Heart right ventricle (tissue), 16 donors: ENCODE measurements at regions not wholly inside any gene's neighbourhood (a gene's known extent, or its start where the extent isn't known, plus 50 kb on each side); places are given as distances from the start of the nearest gene placed in this dataset.

ENCODE experiments used
- ATAC-seq, 8 donors: fragments of 200-7000 bp; cut with Tn5 transposase; one replicate each; pipeline ENCODE4 v1.9.1; 2020; ENCODE audit warnings: mild to moderate bottlenecking in 8 of 8, moderate library complexity in 8 of 8, moderate number of reproducible peaks in 1 of 8
- DNase-seq, 2 donors: peaks; one replicate each; pipeline ENCODE4 v3.0.0-alpha.2; 2020
- H3K27ac ChIP-seq, 10 donors: fragments of 200-600 bp; sonication (generic) in 2 of 10; one replicate each; pipeline versions ENCODE4 v1.5.0 to v1.8.0; 2020 to 2022; ENCODE audit warnings: mild to moderate bottlenecking in 3 of 10
- H3K27me3 ChIP-seq, 7 donors: fragments of 200-600 bp; one replicate each; pipeline ENCODE4 v1.8.0; 2021 to 2022; ENCODE audit warnings: mild to moderate bottlenecking in 2 of 7
- H3K36me3 ChIP-seq, 9 donors: fragments of 200-600 bp; sonication (generic) in 1 of 9; one replicate each; pipeline versions ENCODE4 v1.5.0 to v1.8.0; 2020 to 2022; ENCODE audit warnings: mild to moderate bottlenecking in 2 of 9
- H3K4me1 ChIP-seq, 9 donors: fragments of 200-600 bp; sonication (generic) in 1 of 9; one replicate each; pipeline versions ENCODE4 v1.5.0 to v1.8.0; 2020 to 2022; ENCODE audit warnings: mild to moderate bottlenecking in 4 of 9
- H3K4me3 ChIP-seq, 10 donors: fragments of 200-600 bp; sonication (generic) in 2 of 10; one replicate each; pipeline versions ENCODE4 v1.5.0 to v1.8.0; 2020 to 2022; ENCODE audit warnings: mild to moderate bottlenecking in 7 of 10, moderate library complexity in 2 of 10
- H3K9me3 ChIP-seq, 11 donors: fragments of 200-600 bp in 10 of 11; sonication (generic) in 2 of 11; one replicate each; pipeline versions ENCODE4 v1.5.0 to v1.8.0; 2013 to 2022; ENCODE audit warnings: mild to moderate bottlenecking in 2 of 11, control low read depth in 1 of 11, moderate library complexity in 1 of 11
- WGBS, 2 donors: extraction: QIAGEN DNeasy Blood & Tissue Kit; methylation state at CpG; one replicate each; pipeline ENCODE4 v1.1.7; 2013; ENCODE audit warnings: inconsistent platforms in 1 of 2; 5-methylcytosine and 5-hydroxymethylcytosine counted together
- intact Hi-C, 10 donors: fragments of 100-400 bp; cut with DNase I; formaldehyde crosslinking; loops; one replicate each; pipeline versions ENCODE4 v1.11.1 to v1.14.2; 2022
- TF ChIP-seq, protein P1 (sequence below), 9 donors: fragments of 200-600 bp; sonication (generic) in 2 of 9; IDR thresholded peaks; one replicate each; pipeline versions ENCODE4 v1.5.0 to v1.8.0; 2021 to 2022; ENCODE audit warnings: antibody characterized with exemption in 9 of 9, mild to moderate bottlenecking in 5 of 9, moderate library complexity in 1 of 9
- donor health status: Arrhythmogenic right ventricular cardiomyopathy.
- donor health status: ischemic (EF 13 %, LVEDD 7.1; RV severe dilation, severe dysfunction).
- donor health status: healthy with polysubstance abuse.
- donor health status: DM: no; HTN: yes; CAD: no.
- donor health status: DM: no; HTN: no; CAD: no.
- donor health status: ischemic (EF 25% LVEDD 6.9; RV normal size, moderate dysfunction).
- donor health status: ischemic (EF 25% LVEDD 5.7; RV mildly dilated, moderate dysfunction).
- donor health status: healthy.
- donor health status: DM: yes; HTN: yes; CAD: no.
- donor health status: Ischemic cardiomyopathy.
- donor health status: ischemic (EF 35%, LVEDD 5.7; RV mildly dilated, moderate dysfunction).
- donor health status: nonischemic (EF 11% LVEDD 7.7; RV severe dilation, severe dysfunction).
- donor health status: DM: yes; HTN: yes; CAD: no.
- donor health status: PGD.
- donor health status: ischemic (EF 29% LVEDD 5.4; RV normal size, mild dysfunction).
- donor health status: nonischemic (EF 23%, LVEDD 6.1; RV moderate dilation, normal function).

- TF ChIP-seq, protein P1, sequence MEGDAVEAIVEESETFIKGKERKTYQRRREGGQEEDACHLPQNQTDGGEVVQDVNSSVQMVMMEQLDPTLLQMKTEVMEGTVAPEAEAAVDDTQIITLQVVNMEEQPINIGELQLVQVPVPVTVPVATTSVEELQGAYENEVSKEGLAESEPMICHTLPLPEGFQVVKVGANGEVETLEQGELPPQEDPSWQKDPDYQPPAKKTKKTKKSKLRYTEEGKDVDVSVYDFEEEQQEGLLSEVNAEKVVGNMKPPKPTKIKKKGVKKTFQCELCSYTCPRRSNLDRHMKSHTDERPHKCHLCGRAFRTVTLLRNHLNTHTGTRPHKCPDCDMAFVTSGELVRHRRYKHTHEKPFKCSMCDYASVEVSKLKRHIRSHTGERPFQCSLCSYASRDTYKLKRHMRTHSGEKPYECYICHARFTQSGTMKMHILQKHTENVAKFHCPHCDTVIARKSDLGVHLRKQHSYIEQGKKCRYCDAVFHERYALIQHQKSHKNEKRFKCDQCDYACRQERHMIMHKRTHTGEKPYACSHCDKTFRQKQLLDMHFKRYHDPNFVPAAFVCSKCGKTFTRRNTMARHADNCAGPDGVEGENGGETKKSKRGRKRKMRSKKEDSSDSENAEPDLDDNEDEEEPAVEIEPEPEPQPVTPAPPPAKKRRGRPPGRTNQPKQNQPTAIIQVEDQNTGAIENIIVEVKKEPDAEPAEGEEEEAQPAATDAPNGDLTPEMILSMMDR (IDR thresholded peaks at IDR 0.05) = no peak
- H3K36me3 ChIP-seq = no peaks in the 10 kb centered on the region
- no peak overlapping the region for H3K4me3 ChIP-seq
- H3K4me1 ChIP-seq = no peaks in the 10 kb centered on the region
- H3K27me3 ChIP-seq = no peaks in the 10 kb centered on the region
- DNase-seq (no peak), ATAC-seq (no peak)
- H3K27ac ChIP-seq = no peak overlapping the region
- peaks cover 0 to 3% (median 0%) of the 10 kb centered on the region in 11 donors for H3K9me3 ChIP-seq
- intact Hi-C loops = no loop called here
- 94 to 95% methylated on average over 4 of the region's 4 CpGs for WGBS, 2 donors
Measured at GRCh38 chrX:125926295-125926694, 239.8 kb downstream of the DCAF12L2 start.

DNA sequence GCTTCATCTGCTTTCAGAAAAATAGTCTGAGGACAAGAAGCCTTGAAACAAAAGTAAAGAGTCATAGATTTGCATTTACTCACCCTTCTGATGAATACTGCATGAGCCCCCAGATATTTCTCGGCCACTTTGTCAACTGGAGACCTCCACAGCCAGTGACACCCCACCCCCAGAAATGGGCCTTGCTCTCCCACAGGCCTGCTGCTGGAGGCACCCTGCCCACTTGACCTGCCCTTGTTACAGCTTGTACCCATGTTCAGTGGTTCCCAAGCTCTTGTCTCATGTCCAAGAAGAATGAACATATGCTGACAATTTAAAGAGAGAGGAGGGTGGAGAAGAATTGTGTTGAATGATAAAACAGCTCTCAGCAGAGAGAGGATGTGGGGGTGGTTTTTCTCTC is 225.1 kb downstream of the DCAF12L2 start:
- ATAC-seq (no peak), DNase-seq (no peak)
- TF ChIP-seq, protein P1 (IDR thresholded peaks at IDR 0.05) = no peak
- H3K4me3 ChIP-seq = no peak overlapping the region
- no peak overlapping the region for H3K27ac ChIP-seq
- no peaks in the 10 kb centered on the region for H3K27me3 ChIP-seq
- peaks cover 0 to 18% (median 0%) of the 10 kb centered on the region in 11 donors for H3K9me3 ChIP-seq
- intact Hi-C loops = no loop called here
- WGBS, 2 donors = 92 to 100% methylated on average over 1 of the region's 1 CpG
- no peaks in the 10 kb centered on the region for H3K4me1 ChIP-seq
- H3K36me3 ChIP-seq = no peaks in the 10 kb centered on the region

GRCh38 chrX:125947501-125947900 is 218.6 kb downstream of the DCAF12L2 start:
- no peaks in the 10 kb centered on the region for H3K9me3 ChIP-seq
- DNase-seq (no peak), ATAC-seq (no peak)
- no peaks in the 10 kb centered on the region for H3K36me3 ChIP-seq
- intact Hi-C loops = no loop called here
- no peaks in the 10 kb centered on the region for H3K27me3 ChIP-seq
- H3K4me3 ChIP-seq = no peak overlapping the region
- no peak overlapping the region for H3K27ac ChIP-seq
- TF ChIP-seq, protein P1 (IDR thresholded peaks at IDR 0.05) = no peak
- WGBS, 2 donors = 29 to 69% methylated on average over 1 of the region's 1 CpG
- H3K4me1 ChIP-seq = no peaks in the 10 kb centered on the region

DNA sequence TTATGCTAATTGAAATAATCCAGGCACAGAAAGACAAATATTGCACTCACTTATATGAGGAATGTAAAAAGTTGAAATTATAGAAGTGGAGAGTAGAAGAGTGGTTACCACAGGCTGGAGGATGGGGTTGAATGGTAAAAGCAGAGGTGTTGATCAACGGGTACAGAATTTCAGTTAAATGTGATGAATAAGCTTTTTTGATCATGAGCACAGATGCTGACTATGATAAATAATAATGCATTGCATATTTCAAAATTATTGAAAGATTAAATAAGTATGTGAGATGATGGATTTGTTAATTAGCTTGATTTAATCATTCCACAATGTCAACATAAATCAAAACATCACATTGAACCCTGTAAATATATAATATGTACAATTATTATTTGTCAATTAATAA is 213.1 kb downstream of the DCAF12L2 start:
- TF ChIP-seq, protein P1 (IDR thresholded peaks at IDR 0.05) = no peak
- no peaks in the 10 kb centered on the region for H3K27me3 ChIP-seq
- DNase-seq (no peak), ATAC-seq (no peak)
- intact Hi-C loops = no loop called here
- 95 to 96% methylated on average over 1 of the region's 1 CpG for WGBS, 2 donors
- H3K9me3 ChIP-seq = no peaks in the 10 kb centered on the region
- H3K4me3 ChIP-seq = no peak overlapping the region
- no peaks in the 10 kb centered on the region for H3K4me1 ChIP-seq
- no peaks in the 10 kb centered on the region for H3K36me3 ChIP-seq
- H3K27ac ChIP-seq = no peak overlapping the region

GRCh38 chrX:125953814-125954213 is 212.3 kb downstream of the DCAF12L2 start:
- 28 to 32% methylated on average over 2 of the region's 2 CpGs for WGBS, 2 donors
- no peak for ATAC-seq

More at GRCh38 chrX:125953814-125954213, 212.3 kb downstream of the DCAF12L2 start:
- Histone ChIP-seq H3K27ac (no peak overlapping the region), H3K4me3 (no peak overlapping the region), H3K4me1 (no peaks in the 10 kb centered on the region), H3K36me3 (no peaks in the 10 kb centered on the region), H3K9me3 (no peaks in the 10 kb centered on the region), H3K27me3 (no peaks in the 10 kb centered on the region)
- intact Hi-C loops = no loop called here
- DNase-seq = no peak
- TF ChIP-seq, protein P1 (IDR thresholded peaks at IDR 0.05) = no peak
